NCI-H2171 treated with DMSO at 0.1 percent for 48 hours (cell line): ENCODE measurements at regions not wholly inside any gene's neighbourhood (a gene's known extent, or its start where the extent isn't known, plus 50 kb on each side); places are given as distances from the start of the nearest gene placed in this dataset.

ENCODE experiments used
- DNase-seq: peaks from one replicate; lab custom pipeline; 2025; lab: John Stamatoyannopoulos, UW

- DNase-seq, result no peak
These were observed 363.5 kb upstream of the DUSP10 start for GRCh38 chr1:222105393-222105737.

- no peak for DNase-seq
These were observed 363.0 kb upstream of the DUSP10 start for GRCh38 chr1:222104694-222105392.

DNA sequence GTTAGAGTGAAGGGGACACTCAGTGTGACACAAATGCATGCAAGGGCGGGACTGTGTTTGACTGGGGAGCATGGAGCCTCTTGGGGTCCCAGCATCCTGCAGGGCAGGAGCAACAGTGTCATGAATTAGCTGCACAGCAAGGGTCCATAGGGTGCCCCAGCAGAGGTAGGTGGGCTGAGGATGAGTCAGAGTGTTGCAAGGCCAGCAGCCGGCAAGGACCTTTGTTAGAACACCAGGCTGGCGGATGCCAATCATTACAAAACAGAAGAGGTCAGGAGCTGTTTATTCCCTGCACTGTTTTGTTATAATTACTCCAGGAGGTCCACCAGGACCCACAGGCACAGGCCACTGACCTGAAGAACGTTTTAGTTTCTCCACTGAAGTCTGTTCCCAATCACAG, 362.2 kb upstream of the DUSP10 start:
- no peak for DNase-seq

DNA sequence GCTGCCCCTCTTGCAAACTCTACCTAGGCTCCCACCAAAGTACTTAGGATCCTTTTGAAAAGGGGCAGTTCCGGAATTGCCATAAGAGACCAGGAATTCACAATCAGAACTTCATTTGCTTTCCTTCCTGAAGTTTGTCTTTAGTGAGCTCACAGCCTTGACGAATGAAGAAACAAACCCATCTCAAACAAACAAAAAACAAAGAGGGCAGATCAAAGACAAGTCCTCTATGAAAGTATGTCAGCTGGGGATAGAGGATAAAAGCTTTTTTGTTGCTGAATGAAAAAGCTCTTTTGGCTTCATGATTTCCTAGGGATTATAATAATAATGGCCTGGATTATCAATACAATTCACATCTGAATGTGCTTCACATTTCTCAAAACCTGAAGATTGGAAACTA, 357.9 kb upstream of the DUSP10 start:
- DNase-seq, result no peak

DNA sequence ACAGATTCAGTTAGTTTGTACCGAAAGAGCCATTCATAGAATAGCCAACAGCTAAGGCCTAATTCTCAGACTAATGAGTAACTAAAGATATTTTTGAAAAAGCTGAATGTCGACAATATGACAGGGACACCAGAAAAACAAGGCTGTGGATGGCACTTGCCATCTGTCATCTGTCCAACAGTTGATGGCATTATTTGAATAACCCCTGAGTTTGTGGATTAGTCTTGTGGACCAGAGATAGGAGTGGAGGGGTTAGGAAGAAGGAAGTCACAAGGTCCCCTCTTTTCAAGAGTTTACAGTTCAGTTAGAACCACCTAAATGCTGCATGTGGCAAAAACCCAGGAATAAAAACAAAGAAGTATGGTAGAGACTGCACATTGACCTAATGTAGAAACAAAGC, 356.5 kb upstream of the DUSP10 start:
- no peak for DNase-seq

- no peak for DNase-seq
These were observed 355.7 kb upstream of the DUSP10 start for GRCh38 chr1:222097588-222097987.

DNA sequence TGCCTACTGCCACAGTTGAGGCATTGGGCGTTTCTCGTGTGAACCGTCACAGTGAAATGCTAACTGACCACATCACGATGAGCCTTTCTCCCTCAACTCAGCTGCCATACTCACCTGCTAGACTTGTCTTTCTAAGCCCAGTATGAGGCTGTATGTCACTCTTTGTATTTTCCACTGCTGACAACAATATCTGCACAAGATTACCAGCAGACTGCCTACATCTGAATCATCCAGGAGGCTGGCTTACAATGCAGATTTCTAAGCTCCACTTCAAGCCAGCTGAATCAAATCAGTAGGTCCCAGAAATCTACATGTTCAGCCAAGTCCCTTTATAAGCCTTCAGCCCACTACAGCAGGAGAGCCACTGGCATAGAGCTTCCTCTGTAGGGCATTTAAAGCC, 355.0 kb upstream of the DUSP10 start:
- DNase-seq, result no peak

GRCh38 chr1:222096476-222096772, 354.5 kb upstream of the DUSP10 start:
- no peak for DNase-seq

DNA sequence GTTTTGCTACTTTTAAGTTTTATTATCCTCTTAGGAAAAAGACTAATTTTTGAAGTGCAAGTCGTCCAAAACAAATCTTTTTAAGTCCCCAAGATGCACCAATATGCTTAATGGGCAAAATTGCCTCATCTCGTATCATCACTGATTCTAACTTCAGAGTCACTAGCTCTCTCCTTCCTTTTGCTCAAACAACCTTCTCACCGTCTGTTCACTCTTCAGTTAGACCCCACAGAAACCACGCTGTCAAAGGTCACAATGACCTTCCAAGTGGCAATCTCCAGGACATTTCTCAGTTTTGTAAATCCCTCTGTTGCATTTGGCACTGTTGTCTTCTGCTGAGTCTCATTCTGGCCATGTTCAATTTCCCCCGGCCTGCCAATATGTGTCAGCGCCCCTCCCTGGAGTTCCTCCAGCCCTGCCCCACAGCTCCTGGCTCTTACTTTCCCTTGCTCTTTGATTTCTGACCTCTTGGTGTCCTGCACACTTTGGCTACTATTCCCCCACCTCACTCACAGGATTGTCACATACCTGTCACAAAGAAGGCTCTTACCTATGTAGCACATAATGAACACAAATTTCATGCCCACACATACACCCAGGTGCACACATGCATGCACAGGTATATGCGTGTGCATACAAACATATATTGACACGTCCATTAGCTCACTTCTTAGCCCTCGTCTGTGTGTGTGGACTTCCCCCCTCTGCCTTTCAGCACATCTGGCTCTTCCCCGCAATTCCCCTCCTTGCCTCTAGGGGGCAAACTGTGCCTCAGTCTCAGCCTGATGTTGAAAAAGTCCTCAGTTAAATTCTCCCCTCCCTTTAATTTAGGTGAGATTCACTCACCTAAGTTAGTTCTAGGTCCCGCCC, 354.0 kb upstream of the DUSP10 start:
- DNase-seq, result peak; percentile 31

DNA sequence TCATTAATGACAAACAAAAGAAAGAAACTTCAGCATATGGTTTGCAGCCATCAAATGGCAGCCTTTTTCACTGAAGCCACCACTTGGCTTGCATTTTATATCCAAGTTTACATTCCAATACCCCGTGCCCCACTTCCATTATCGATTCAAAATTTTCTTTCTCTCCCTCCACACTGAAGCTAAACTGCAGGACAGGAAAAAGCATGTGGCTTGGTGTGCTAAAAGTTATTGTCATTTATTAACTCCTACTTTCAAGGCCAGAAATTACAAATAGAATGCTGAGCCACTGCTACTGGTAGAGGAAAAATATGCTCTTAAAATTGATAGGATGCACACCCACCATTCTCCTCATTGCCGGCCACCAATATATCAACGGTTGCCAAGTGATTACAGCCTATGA, 351.6 kb upstream of the DUSP10 start:
- DNase-seq, result no peak

- no peak for DNase-seq
These were observed 348.2 kb upstream of the DUSP10 start for GRCh38 chr1:222090103-222090502.

DNA sequence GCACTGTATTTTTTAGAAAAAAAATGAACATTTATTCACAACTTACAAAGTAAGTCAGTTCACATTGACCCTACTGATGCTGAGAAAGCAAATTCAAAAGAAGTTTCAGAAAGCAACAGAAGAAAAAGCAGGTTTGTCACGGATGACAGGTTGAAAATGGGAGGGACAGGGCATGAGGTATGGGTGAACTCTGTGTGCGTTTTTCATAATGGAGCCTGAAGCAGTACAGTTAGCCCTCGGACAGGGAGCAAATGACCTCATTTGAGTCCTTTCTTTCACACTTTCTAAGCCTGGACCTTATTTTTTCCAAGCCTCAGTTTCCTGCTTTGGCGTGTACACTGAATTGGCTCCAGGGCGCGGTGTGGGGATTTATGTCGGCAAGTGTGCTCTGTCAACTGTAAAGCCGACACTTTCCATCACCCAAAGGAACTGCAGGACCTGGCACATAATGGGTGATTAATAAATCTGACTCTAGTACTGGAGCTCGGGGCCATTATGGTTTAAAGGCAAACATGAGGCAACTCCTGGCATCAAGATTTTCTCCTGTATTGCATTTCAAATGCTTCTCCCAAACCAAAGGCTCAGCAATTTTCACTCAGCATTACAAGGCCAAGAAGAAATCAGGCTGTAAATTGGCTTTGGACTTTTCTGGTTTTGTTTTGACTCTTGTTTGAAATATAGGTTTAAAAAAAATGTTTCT, 345.5 kb upstream of the DUSP10 start:
- DNase-seq, result no peak

- DNase-seq, result no peak
These were observed 343.1 kb upstream of the DUSP10 start for GRCh38 chr1:222084996-222085395.

DNA sequence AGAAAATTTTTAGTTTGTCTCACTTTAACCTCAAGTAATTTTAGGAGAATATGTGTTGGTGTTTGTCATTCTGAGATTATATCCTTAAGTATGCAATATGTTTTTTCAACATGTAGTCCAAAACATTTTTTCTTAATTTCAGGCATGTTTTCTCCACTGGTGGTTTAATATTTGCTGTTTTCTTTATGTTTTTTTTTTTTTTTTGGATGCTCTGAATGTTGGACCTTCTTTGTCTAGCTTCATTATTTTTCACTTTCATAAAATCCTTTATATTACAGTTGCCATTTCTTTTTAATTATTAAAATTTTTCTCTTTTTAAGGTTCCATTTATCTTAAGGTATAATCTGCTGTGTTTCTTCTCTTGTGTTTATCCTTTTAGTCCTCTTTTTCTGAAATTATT, 342.2 kb upstream of the DUSP10 start:
- DNase-seq, result no peak

GRCh38 chr1:222081859-222082258, 340.0 kb upstream of the DUSP10 start:
- peak; percentile 3 for DNase-seq

GRCh38 chr1:222079566-222079965, 337.7 kb upstream of the DUSP10 start:
- DNase-seq, result no peak

GRCh38 chr1:222077206-222077605, 335.3 kb upstream of the DUSP10 start:
- no peak for DNase-seq

GRCh38 chr1:222074317-222074716, 332.4 kb upstream of the DUSP10 start:
- DNase-seq, result no peak

- DNase-seq, result no peak
These were observed 331.6 kb upstream of the DUSP10 start for GRCh38 chr1:222073307-222073995.

DNA sequence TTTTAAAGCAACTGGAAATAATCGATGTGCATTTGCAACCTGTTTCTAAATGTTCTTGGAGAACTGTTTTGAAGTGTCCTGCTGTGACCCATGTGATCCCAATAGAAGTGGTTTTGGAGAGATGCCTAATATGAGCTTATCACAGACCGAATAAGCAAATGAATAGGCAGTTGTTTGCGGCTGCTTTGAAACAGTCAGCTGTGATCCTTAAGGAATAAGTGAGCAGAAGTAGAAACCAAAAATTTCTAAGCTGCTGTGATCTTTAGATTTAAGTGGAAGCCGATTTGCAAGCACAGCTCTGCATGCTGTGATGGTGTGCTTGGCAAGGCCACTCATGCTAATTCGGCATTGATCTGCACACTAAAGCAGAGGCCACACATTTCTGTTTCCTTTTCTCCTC, 329.5 kb upstream of the DUSP10 start:
- DNase-seq, result peak; percentile 9

DNA sequence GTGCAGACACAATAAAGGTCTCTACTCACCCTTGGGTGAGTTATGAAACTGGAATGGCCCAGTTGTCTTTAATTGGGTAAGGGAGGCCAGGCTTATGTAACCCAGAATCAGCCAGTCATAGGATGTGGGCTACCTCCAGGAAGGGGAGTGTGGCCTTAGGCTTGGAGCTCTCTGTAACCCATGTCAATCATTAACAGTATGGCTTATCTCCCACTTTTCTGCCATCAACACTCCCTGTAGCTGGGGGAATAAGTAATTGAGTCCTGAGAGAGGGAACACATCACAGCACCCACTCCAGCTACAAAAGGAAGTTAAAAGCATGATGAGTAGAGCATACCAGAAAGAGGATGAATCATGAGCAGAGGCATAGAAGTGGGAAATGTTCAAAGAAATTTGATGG, 327.0 kb upstream of the DUSP10 start:
- no peak for DNase-seq

GRCh38 chr1:222068101-222068500, 326.2 kb upstream of the DUSP10 start:
- DNase-seq, result no peak

DNA sequence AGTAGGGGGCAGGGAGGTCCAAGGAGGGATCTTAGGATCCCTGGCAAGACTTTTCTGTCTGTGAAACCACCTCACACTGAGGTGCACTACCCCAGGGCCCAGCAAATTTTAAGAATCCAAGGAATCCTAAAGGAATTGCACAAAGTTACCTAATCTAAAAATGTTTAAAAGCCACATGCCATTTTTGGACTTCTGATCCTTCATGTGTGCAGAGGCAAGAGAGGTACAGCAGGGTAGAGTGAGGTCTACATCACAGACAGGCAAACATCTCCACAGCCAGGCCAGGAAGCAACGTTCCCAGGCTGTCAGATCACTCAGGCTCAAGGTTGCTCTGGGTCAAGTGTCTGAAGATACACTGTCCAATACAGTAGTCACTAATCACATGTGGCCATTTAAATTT, 324.6 kb upstream of the DUSP10 start:
- no peak for DNase-seq
